HG03439 (cell line): ENCODE measurements at regions not wholly inside any gene's neighbourhood (a gene's known extent, or its start where the extent isn't known, plus 50 kb on each side); places are given as distances from the start of the nearest gene placed in this dataset.
"Not testable (repeated sequence)": the region's sequence is repeated elsewhere in the genome, so short reads cannot be mapped to it uniquely, and the experiment has no call there.

Source experiments
- ATAC-seq: cut with Tn5 transposase; IDR thresholded peaks from one replicate; pipeline ENCODE4 v1.9.1; 2021; ENCODE audit warnings: mild to moderate bottlenecking, moderate library complexity; ENCODE audit not compliant: unreplicated experiment

DNA sequence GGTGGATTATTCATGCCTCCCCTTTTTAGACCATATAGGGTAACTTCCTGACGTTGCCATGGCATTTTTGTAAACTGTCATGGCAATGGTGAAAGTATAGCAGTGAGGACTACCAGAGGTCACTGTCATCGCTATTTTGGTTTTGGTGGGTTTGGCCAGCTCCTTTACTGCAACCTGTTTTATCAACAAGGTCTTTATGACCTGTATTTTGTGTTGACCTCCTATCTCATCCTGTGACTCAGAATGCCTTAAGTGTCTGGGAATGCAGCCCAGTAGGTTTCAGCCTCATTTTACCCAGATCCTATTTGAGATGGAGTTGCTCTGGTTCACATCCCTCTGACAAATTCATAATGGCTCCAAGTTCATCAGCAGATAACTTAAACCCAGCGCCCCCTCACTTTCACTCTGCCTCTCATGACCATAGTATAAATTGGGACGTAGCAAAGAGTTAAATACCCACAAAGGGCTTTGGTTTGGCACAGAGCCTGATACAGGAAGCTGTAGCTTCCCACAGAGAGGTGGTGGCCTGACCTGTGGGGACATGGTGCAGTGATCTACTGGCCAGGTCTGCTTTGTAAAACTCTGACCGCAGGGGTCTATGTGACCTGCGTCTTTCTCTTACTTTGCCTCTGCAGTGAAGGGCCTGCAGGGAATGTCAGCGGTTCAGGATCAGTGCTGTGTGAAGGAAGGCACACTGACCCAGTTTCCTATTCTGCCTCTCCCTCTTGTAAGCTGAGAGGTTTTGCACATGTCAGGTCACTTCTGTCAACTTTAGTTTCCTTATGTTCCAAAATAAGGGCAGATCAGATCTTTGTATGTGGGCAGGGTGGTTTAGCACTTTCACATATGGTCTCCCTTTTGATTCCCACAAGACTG lies 78.1 kb upstream of the ZNF644 start:
- no peak for ATAC-seq

- ATAC-seq: no peak
Measured at GRCh38 chr1:91098299-91098906, 76.6 kb upstream of the ZNF644 start.

- ATAC-seq: not testable (repeated sequence)
Measured at GRCh38 chr1:91095321-91095720, 73.5 kb upstream of the ZNF644 start.

DNA sequence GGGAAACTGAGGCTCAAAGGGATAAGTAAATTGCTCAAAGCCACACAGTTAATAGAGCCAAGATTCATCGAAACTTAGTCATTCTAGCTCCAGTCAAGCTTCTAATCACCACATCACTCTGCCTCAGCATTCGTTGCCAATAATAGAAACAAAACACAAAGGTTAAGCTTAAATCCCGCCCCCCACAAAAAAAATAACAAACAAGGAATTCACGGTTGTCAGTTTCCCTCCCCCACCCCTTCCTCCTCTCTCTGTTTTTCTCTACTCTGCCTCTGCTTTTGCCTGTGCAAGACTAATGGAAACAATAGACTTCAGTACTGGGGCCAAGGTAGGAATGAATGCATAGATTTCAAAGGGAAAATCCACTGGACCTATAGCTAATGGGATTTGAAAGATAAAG lies 70.7 kb upstream of the ZNF644 start:
- ATAC-seq: no peak

- ATAC-seq: no peak
Measured at GRCh38 chr1:91091812-91092211, 70.0 kb upstream of the ZNF644 start.

DNA sequence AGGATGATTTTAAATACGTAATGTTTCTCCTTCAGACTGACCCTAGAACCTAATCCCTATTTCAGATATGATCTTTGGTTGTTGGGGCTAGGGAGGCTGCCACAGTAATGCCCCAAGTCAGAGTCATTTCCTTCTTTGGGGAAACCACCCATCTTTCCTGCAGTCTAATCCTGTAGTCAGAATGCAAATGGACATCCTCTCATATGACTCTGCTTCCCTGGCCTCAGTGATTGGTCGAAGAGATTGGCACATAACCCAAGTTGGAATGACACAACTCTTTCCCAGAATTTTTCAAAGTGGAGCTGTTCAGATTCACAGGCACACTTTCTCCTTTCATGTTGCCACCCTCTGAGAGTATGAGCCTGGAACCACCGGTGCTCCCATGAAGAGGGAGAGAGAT lies 58.8 kb upstream of the ZNF644 start:
- ATAC-seq: no peak

DNA sequence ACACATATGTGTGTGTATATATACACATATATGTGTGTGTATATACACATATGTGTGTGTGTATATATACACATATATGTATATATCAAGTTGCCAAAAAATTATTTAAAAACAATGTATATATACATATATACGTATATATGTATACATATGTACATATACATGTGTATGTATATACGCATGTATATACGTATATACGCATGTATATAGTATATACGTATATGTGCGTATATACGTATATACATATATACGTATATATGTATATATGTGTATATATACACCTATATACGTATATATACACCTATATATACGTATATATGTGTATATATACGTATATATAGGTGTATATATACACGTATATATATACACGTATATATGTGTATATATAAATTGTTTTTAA lies 57.0 kb upstream of the ZNF644 start:
- ATAC-seq: no peak

GRCh38 chr1:91076834-91077233 lies 55.0 kb upstream of the ZNF644 start:
- no peak for ATAC-seq

DNA sequence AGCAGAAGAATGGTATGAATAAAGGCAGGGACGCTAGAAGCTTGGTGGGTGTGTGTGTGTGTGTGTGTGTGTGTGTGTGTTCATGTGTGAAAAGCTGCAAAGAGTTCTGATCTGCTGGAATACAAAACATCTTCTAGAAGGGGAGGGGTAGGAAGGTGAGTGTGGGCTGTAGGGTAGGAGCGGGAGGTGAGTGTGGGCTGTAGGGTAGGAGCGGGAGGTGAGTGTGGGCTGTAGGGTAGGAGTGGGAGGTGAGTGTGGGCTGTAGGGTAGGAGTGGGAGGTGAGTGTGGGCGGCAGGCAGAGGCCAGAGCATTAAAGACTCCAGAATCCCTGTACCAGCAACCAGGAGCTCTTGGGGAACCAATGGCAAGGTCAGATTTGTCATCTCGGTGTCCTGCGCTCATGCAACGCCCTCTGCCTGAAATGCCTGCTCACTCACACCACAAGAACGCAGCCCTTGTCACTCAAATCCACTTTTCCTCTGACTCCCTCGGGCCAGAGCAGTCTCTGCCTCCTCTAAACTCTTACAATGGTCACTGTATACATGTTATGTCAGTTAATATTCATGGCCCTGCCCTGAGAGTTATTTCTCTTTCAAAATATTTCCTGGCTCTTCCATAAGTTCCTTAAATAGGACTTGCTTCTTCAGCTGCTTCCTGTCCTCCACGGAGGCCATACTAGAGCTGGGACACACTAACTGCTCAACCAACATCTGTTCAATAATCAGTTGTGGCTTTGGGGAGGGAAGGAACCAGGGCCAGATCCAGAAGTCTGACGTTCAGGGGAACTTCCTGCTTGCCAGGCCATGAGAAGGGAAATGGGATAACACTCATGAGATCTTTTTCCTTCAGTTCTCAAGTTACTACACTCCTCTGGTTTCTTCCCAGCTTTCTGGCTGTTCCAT lies 53.6 kb upstream of the ZNF644 start:
- no peak for ATAC-seq

DNA sequence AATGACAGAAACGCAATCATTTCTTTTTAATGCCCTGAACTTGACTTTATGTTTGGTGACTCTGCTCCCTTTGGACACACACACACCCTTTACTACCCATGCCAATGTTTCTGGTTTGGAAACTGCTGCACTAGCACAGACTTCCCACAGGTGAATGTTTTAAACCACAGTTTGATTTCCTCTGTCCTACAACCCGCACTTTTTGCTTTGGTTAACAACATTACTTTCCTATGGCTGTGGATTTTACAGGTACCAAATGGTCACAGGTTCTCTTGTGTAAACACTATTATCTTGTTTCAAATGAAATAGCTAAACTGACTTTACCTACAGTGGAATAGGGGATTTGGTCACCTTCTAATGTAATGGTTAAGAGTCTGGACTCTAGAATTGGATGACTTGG lies 51.5 kb upstream of the ZNF644 start:
- ATAC-seq: no peak

GRCh38 chr1:91071838-91072237 lies 50.0 kb upstream of the ZNF644 start:
- ATAC-seq: no peak
